ENCODE measurements at regions not wholly inside any gene's neighbourhood (a gene's known extent, or its start where the extent isn't known, plus 50 kb on each side); places are given as distances from the start of the nearest gene placed in this dataset.

GRCh38 chr6:140256248-140256647 is 881.8 kb upstream of the CITED2 start:
- TF ChIP-seq CTCF (IDR thresholded peaks at IDR 0.05; ENCODE audit: low read length): no peak
- no peak for TF ChIP-seq EZH2 (optimal IDR thresholded peaks at IDR 0.05; ENCODE audit: low read depth, low read length)
- no peak for TF ChIP-seq EZH2phosphoT487 (IDR thresholded peaks at IDR 0.05; ENCODE audit: low read length)
